ENCODE measurements at regions not wholly inside any gene's neighbourhood (a gene's known extent, or its start where the extent isn't known, plus 50 kb on each side); places are given as distances from the start of the nearest gene placed in this dataset.
"Not testable (repeated sequence)": the region's sequence is repeated elsewhere in the genome, so short reads cannot be mapped to it uniquely, and the experiment has no call there.

DNA sequence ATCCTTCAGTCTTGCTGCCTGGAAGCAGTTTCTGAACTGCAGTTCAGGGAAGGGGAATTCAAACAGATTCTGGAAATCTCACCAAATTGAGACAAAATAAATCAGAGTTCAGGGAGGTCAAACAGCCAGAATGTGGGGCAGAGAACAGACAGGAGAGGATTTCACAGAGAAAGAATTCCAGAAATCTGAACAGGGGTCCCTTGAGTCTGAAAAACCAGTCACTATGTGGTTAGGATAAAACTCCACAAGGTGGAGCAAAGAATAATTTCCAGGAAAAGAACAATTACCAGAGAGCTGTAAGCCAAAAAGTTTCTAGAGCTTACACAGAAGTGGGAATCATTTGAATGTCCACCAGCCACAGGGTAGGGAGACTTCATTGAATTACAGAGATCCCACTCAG lies 84.7 kb downstream of the URB2 start:
- DNase-seq: no peak

DNA sequence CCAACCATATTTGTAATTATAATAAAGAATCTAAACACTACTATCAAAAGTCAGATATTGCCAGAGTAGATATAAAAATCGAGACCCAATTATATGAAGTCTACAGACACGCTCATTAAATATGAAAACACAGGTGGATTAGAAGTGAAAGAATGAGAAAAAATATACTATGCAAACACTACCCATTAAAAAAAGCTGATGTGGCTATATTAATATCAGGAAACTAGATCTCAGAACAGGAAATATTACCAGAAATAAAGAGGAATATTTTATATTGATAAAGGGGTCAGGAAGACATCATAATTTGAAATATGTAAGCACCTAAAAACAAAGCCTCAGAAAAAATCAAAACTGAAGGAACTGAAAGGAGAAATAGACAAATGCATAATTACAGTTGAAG lies 88.3 kb downstream of the URB2 start:
- DNase-seq: no peak

DNA sequence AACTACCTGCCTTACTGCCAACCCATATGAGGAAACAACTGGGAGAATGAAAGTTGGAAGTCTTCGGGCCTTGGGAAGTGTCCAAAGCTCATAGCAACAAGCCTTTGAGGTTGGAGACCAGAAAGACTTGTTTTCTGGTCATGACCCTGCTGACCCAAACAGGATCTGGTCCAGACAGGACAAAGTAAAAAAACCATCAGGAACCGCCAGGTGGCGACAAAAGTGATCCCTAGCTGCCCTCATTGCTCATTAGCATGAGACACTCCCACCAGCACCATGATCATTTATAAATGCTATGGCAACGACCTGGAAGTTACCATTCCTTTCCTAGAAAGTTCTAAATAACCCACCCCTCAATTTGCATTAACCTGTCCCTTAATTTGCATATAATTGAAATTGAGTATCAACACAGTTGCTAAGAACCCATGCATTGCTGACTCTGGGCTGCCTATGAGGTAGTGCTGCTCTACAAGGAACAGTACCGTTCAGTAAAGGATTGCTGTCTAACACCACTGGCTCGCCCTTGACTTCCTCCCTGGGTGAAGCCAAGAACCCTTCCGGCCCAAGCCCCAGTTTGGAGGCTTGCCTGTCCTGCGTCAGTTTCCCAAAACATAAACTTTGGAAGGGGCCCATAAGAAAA lies 89.0 kb downstream of the URB2 start:
- peak; percentile 19 for DNase-seq

DNA sequence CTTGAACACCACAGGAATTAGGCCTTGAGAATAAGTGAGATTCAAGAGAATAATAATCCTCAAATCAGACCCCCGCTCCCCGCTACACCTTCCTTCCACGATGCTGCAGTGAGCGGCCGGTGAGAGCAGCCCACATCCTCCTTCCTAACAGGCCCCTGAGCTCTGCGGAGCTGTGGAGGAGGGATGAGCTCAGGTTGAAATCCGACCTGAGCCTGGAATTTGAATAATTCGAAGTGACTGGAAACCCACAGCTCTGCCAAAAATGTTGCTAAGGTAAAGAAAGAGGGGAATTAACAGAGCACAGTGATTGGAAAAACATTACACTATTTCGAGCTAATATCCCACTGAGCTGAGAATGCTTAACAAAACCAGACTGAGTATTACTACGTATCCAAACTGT lies 90.0 kb downstream of the URB2 start:
- no peak for DNase-seq

DNA sequence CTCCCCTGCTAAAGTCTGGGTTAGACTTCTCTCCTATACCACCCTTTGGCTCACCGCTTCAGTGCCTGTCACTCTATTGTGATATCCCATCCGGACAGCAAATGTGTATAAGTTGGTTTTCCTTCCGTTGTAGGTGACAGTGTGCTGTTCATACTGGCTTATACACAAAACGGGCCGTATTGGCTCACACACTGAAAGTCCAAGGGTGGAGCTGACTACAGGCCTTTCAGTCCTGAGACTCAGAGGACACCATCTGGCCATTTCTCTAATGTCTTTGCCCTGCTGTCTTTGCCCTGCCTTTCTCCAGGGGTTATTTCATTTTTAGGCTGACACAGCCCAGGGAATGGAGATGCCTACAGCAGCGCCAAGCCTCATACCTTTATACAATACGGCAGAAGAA lies 90.7 kb downstream of the URB2 start:
- no peak for DNase-seq

- DNase-seq: no peak
These were observed 91.9 kb downstream of the URB2 start for GRCh38 chr1:229717786-229718576.

- DNase-seq: no peak
These were observed 100.0 kb downstream of the URB2 start for GRCh38 chr1:229726061-229726460.

- DNase-seq: no peak
These were observed 103.9 kb downstream of the URB2 start for GRCh38 chr1:229729916-229730315.

DNA sequence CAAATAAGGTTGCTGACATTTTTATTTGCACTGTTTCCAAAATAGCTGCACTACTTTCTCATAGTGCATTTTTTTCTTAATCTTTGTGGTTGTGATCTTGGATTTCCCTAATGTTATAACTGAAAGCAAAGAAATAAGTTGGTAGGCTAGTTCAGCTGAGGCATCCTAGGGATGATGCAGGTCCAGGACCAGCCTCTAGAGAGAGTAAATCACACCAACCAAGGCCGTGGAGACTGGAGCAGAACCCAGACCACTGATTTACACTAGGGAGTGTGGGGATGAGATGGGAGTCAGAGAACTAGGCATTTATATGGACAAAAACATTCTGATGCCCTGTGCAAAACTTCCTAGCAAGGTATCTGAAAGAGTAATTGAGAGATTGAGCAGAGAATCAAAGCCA lies 104.5 kb downstream of the URB2 start:
- no peak for DNase-seq

DNA sequence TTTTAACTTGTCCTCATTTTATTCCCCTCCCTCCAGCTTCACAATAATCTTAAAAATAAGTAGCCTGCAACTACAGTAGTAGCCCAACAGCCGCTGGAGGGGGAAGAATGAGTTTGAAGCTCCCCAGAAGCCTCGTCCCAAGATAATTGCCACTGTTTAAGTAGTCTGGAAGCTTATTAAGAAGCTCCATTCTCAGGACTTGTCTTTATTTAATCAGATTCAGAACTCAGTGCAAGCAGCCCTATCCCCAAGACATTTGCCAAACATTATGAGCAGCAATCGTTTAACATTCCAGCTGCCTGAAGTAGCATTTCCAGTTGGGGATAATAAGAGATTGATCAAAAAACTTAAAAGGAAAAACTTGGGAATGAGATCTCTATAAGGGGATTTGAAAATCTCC lies 106.0 kb downstream of the URB2 start:
- DNase-seq: no peak

GRCh38 chr1:229736376-229736775 lies 110.3 kb downstream of the URB2 start:
- DNase-seq: no peak

- not testable (repeated sequence) for DNase-seq
These were observed 116.6 kb downstream of the URB2 start for GRCh38 chr1:229742614-229743013.

GRCh38 chr1:229749992-229750391 lies 123.9 kb downstream of the URB2 start:
- no peak for DNase-seq

GRCh38 chr1:229751610-229752009 lies 125.6 kb downstream of the URB2 start:
- no peak for DNase-seq

DNA sequence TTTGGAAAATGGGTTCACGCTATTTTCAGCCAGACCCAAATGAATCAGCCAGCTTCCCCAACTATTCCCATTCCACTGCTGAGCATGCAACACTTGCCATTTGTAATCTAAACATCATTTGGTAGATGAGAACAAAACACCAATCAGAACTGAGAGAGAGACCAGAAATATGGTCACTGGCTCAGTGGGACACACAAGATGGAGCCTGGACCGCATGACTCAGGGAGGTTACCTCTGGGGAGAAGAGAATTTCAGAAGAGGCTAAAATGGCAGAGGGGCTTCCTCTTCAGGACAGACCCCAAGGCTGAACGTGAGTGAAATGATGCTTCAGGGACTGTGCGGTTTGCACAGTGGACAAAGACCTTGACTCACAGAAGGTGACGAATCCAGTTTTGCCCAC lies 126.6 kb downstream of the URB2 start:
- no peak for DNase-seq

DNA sequence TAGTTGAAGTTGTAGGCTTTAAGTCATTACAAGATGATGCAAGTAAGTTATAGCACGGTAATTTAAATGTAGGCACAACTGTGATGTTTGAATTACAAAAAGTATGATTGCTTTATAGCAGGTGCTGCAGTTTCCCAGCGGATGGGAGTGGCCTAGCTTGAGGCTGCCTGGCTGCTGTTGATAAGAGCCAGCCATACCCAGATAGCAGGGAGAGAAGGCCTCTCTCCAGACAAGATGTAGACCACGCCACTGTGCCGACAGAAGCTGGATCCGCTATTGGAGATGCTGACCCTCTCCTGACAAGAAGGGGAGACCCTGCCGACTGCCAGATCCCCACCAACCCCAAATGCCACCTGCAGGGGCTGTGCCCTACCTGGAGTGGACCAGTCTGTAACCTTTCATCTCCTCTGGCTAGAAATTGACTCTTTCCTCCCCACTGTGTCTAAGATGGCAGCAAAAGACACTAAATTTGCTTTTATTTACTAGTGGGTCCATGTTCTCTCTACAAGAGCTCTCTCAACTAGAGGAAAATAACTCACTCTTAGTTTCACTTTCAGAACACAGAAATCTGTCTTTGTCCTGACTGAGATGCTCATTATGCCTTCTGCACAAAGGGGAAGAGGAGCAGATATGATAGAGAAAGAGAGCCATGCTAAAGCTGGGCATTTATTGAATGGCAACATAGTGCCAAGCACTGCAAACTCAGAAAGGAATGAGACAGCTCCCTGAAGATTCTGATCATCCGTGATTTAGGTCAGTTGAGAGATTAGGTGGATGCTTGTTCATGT lies 127.9 kb downstream of the URB2 start:
- no peak for DNase-seq

DNA sequence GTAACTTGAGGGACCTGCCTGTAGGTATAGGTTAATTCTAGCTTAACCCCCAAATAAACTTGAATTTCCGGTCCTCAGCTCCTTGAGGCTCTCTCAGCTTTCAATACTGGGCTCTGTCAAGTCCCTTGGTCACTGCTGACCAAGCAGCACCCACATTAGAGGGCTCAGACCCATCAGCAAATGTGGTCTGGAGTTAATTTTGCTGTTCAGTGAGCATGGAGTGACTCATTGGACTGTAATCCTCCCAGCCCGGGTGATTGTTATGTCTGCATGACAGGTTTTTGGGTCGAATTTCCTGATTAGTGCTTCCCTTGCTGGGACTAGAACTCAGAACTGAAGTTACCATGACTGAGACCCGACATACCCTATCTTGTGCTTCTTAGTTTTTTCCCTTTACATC lies 130.6 kb downstream of the URB2 start:
- no peak for DNase-seq

- DNase-seq: no peak
These were observed 131.2 kb downstream of the URB2 start for GRCh38 chr1:229757226-229757625.

DNA sequence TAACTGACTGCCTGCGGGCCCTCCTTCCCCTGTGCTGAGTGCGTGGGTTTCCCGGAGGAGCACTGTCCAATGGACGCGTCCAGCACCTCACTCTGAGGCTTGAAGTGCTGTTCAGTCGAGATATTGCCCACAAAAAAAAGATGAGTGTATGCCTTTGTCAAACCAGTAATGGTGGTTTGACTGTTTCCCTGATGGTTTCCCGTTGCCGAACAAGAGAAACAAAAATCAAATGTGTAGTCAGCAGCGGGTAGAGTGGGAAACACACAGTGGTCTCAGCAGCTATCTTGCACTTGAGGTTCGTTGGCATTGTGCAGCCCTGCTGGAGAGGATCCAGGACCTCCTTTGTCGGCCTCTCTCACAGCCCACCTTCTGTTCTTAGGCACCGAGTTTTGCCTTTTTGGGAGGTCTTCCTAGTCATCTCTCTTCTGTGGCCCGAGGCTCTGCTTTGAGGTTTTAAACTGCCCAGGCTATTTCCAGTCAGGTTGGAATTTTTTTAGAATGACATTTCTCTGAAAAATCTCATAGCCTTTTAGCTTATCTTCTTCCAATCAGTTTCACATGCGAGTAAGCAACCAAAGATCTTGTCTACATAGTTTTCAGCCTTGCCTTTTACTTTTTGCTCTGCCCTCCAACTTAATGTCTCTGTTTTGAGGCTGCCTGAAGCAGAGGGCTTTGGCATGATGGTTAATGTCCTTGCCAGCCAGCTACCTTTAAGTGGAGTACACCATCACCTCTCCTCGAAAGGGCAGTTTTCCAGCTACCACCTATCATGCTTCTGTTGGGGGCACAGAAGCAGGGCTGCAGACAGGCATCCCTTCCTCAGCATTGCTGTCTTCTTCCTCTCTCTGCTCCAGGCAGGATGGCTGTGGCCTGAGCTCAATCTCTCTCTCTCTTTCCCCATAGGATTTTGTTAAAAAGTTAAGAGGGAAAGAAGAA lies 132.3 kb downstream of the URB2 start:
- no peak for DNase-seq

DNA sequence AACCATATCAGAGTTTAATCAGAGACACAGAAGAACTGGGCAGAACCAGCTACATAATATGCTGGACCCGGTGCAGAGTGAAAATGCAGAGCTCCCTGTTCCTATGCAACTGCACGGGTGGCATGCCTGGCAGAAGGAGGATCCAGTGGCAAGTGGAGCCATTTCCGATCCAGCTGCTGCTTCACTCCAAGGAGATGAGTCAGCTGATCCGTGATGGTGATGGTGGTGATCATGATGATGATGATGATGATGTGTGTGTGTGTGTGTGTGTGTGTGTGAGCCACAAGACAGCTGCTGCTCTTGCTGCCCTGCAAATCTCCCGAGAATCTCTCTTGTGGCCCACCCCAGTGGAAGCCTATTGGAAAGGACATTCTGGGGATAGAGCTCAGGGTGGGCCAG lies 133.0 kb downstream of the URB2 start:
- no peak for DNase-seq

DNA sequence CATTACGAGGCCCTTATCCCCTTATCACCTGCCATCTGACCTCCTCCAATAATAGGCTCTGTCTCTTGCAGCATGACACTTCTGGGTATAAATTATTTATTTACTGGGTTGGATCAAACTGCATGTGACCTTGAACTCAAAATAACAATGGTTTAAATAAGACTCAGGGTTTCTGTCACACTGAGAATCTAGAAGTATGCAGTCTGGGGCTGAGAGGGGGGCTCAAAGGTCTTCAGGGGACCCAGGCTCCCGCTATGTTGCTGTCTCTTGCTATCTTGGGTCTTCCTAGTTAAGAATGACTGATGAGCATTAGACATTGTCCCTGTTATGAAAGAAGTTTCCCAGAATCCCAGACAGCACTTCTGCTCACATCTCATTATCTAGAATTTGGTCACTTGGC lies 133.5 kb downstream of the URB2 start:
- no peak for DNase-seq

- DNase-seq: no peak
These were observed 134.5 kb downstream of the URB2 start for GRCh38 chr1:229760478-229760996.
